K562 (cell line): ENCODE measurements at regions not wholly inside any gene's neighbourhood (a gene's known extent, or its start where the extent isn't known, plus 50 kb on each side); places are given as distances from the start of the nearest gene placed in this dataset.

Source experiments
- ATAC-seq: fragments of 200-7000 bp; cut with Tn5 transposase; 3 replicates; pipeline ENCODE4 v1.9.1; 2020; ENCODE audit warnings: moderate library complexity
- BruUV-seq: library from RNA; stranded (reverse); fragments of 400-500 nt; replicated peaks from 2 replicates; lab custom pipeline; 2021; lab: Mats Ljungman, UMichigan
- CTCF ChIA-PET: fragments of 300-600 bp; formaldehyde crosslinking; extraction: SDS; loops from one replicate; lab custom pipeline; 2021; ENCODE audit warnings: low intra/inter-chr PET ratio; lab: Yijun Ruan, JAX
- POLR2A ChIA-PET: fragments of 300-600, 350-650 bp; sonication (Branson Sonifier 250); formaldehyde crosslinking; extraction: SDS; loops from one replicate; lab custom pipeline; 2021; ENCODE audit warnings: antibody characterized with exemption, inconsistent platforms; lab: Yijun Ruan, JAX
- DNase-seq, 4 experiments: peaks; one replicate each; pipeline versions ENCODE4 v3.0.0 to v3.0.0-alpha.2; 2011 to 2018; ENCODE audit warnings: low spot score in 3 of 4, mixed read lengths in 3 of 4; ENCODE audit errors: extremely low read depth in 1 of 4
- FAIRE-seq: peaks from 2 replicates; lab custom pipeline; 2011; peaks lifted over from hg19 to GRCh38; lab: Jason Lieb, UNC
- H2AFZ ChIP-seq: 2 replicates; pipeline ENCODE4 v1.6.0; 2011; ENCODE audit warnings: low read depth, low read length, control low read depth, inconsistent platforms
- H3K27ac ChIP-seq: fragments of 200-600 bp; 3 replicates; pipeline ENCODE4 v1.8.0; 2011; ENCODE audit warnings: low read depth, mild to moderate bottlenecking, control low read depth, inconsistent platforms, low read length, moderate library complexity, mixed read lengths; ENCODE audit errors: extremely low read depth
- H3K27me3 ChIP-seq, 2 experiments: fragments of 300-600 bp in 1 of 2; 2 replicates in 1 of 2; 3 replicates in 1 of 2; pipeline versions ENCODE4 v1.6.0 to v1.8.0; 2011; ENCODE audit warnings: inconsistent platforms in 2 of 2, low read length in 2 of 2, mild to moderate bottlenecking in 1 of 2, mixed read lengths in 1 of 2, moderate library complexity in 1 of 2; ENCODE audit not compliant: control insufficient read depth in 2 of 2, insufficient read depth in 2 of 2
- H3K36me3 ChIP-seq: fragments of 300-600 bp; 3 replicates; pipeline ENCODE4 v1.8.0; 2011; ENCODE audit warnings: mild to moderate bottlenecking, low read length, inconsistent platforms; ENCODE audit not compliant: control insufficient read depth, insufficient read depth
- H3K4me1 ChIP-seq, 2 experiments: fragments of 200-600 bp in 1 of 2; replicated peaks in 1 of 2; 2 replicates in 1 of 2; 3 replicates in 1 of 2; pipeline versions ENCODE4 v1.5.1 to v1.8.0; 2011; ENCODE audit warnings: inconsistent platforms in 2 of 2, low read length in 2 of 2, mild to moderate bottlenecking in 1 of 2, mixed read lengths in 1 of 2, moderate library complexity in 1 of 2; ENCODE audit not compliant: control insufficient read depth in 2 of 2, insufficient read depth in 2 of 2
- H3K4me2 ChIP-seq: 2 replicates; pipeline ENCODE4 v1.6.1; 2011; ENCODE audit warnings: low read length, control low read depth, inconsistent platforms, mixed read lengths; ENCODE audit not compliant: insufficient read depth
- H3K4me3 ChIP-seq: fragments of 200-600 bp; sonication (generic), shearing (Covaris generic); 2 replicates; pipeline ENCODE4 v1.5.1; 2016; ENCODE audit warnings: control low read depth, inconsistent platforms
- H3K79me2 ChIP-seq: fragments of 200-600 bp; 3 replicates; pipeline ENCODE4 v1.8.0; 2011; ENCODE audit warnings: low read length, inconsistent platforms; ENCODE audit not compliant: control insufficient read depth, insufficient read depth
- H3K9ac ChIP-seq, 2 experiments: 2 replicates each; pipeline versions ENCODE4 v1.6.0 to v1.6.1; 2011; ENCODE audit warnings: low read depth in 2 of 2, low read length in 2 of 2, control low read depth in 1 of 2, inconsistent platforms in 1 of 2, mild to moderate bottlenecking in 1 of 2, mixed read lengths in 1 of 2; ENCODE audit not compliant: insufficient read depth in 1 of 2
- H3K9me1 ChIP-seq: one replicate; pipeline ENCODE4 v1.6.0; 2011; ENCODE audit warnings: inconsistent platforms, mild to moderate bottlenecking, low read length, moderate library complexity; ENCODE audit not compliant: control insufficient read depth, insufficient read depth
- H3K9me3 ChIP-seq: replicated peaks from 2 replicates; pipeline ENCODE4 v1.5.1; 2011; ENCODE audit warnings: low read depth, low read length, inconsistent platforms; ENCODE audit not compliant: control insufficient read depth, insufficient read depth
- H4K20me1 ChIP-seq: replicated peaks from 2 replicates; pipeline ENCODE4 v1.6.1; 2011; ENCODE audit warnings: low read length, inconsistent platforms, mixed read lengths; ENCODE audit not compliant: control insufficient read depth, insufficient read depth
- FOXJ3 ChIP-seq: sonication (generic); formaldehyde crosslinking; IDR thresholded peaks from 2 replicates; pipeline ENCODE4 v1.4.0; 2020; ENCODE audit warnings: mild to moderate bottlenecking, missing genetic modification reagents
- MGA ChIP-seq: fragments of 450-650 bp; IDR thresholded peaks from 2 replicates; pipeline ENCODE4 v1.6.1; 2016; ENCODE audit warnings: mild to moderate bottlenecking, moderate library complexity
- NEUROD1 ChIP-seq: fragments of 150-350 bp; IDR thresholded peaks from 2 replicates; pipeline ENCODE4 v1.6.1; 2014; ENCODE audit warnings: borderline replicate concordance, low read length, low read depth; ENCODE audit not compliant: partially characterized antibody
- NFYB ChIP-seq: IDR thresholded peaks from 2 replicates; pipeline ENCODE4 v1.6.1; 2011; ENCODE audit warnings: mild to moderate bottlenecking, moderate library complexity; ENCODE audit not compliant: insufficient read length; ENCODE audit errors: extremely low read depth
- ZBTB11 ChIP-seq, 3 experiments: fragments of 200-800 bp in 1 of 3; fragments of 250-450 bp in 1 of 3; fragments of 450-650 bp in 1 of 3; sonication (Bioruptor Pico) in 1 of 3; sonication (Bioruptor generic) in 1 of 3; formaldehyde crosslinking in 1 of 3; IDR thresholded peaks; 2 replicates each; pipeline versions ENCODE4 v1.6.1 to v1.8.0; 2016 to 2022; ENCODE audit warnings: mild to moderate bottlenecking in 2 of 3, missing genetic modification characterization in 2 of 3, missing compliant biosample characterization in 1 of 3, moderate library complexity in 1 of 3
- ZNF134 ChIP-seq: fragments of 250-450 bp; sonication (Bioruptor Pico); conservative IDR thresholded peaks from 2 replicates; pipeline ENCODE4 v1.4.0; 2020
- ZNF77 ChIP-seq: fragments of 250-450 bp; sonication (Bioruptor Pico); IDR thresholded peaks from 2 replicates; pipeline ENCODE4 v1.5.0; 2020
- ZSCAN32 ChIP-seq: fragments of 450-650 bp; formaldehyde crosslinking; IDR thresholded peaks from 2 replicates; pipeline ENCODE4 v1.4.0; 2020; ENCODE audit warnings: mild to moderate bottlenecking, moderate library complexity
- WGBS: fragments of 100-300 bp; shearing (Covaris generic); methylation state at CpG from one replicate; pipeline ENCODE4 v1.1.6; 2016; ENCODE audit warnings: low coverage, mixed read lengths; ENCODE audit not compliant: insufficient coverage; ENCODE audit errors: missing lambda C conversion rate; 5-methylcytosine and 5-hydroxymethylcytosine counted together
- in situ Hi-C: fragments of 300-500 bp; cut with MboI; formaldehyde crosslinking; loops from 4 replicates; pipeline ENCODE4 v1.15.0; 2018; ENCODE audit warnings: inconsistent platforms, mixed read lengths
- intact Hi-C: fragments of 100-400 bp; cut with micrococcal nuclease; formaldehyde crosslinking; loops from 2 replicates; pipeline ENCODE4 v1.14.2; 2022

GRCh38 chr3:10557250-10557649, 51.9 kb upstream of the ATP2B2 start:
- no peaks in the 10 kb centered on the region for H3K79me2 ChIP-seq
- POLR2A ChIA-PET: interaction anchor here (1.0 to 1.5 kb wide), 3 partner anchors 8 to 11 kb away, joined by 3 to 5 read pairs (median 5); no protein-coding TSS in a partner anchor
- intact Hi-C loops: no loop called here
- no peak for TF ChIP-seq MGA
- no peak for TF ChIP-seq FOXJ3 (CRISPR knock-in tag)
- TF ChIP-seq NFYB: no peak
- no peak for TF ChIP-seq NEUROD1
- TF ChIP-seq ZNF134 (CRISPR knock-in tag): no peak
- no peak for TF ChIP-seq ZBTB11 (CRISPR knock-in tag; IDR thresholded peaks at IDR 0.05)
- no peak for TF ChIP-seq ZNF77 (CRISPR knock-in tag)
- TF ChIP-seq ZSCAN32 (CRISPR knock-in tag): no peak

More at GRCh38 chr3:10557250-10557649, 51.9 kb upstream of the ATP2B2 start:
- BruUV-seq: no TSS peak
- ATAC-seq (no peak), FAIRE-seq (no peak), DNase-seq (no peak)
- H3K27ac ChIP-seq: no peak overlapping the region
- peaks cover 3 to 26% of the 10 kb centered on the region in 2 experiments; a peak in 2 of 5 replicates for H3K27me3 ChIP-seq
- WGBS: 2% methylated on average over 7 of the region's 7 CpGs
- no peaks in the 10 kb centered on the region for H3K9me3 ChIP-seq
- H3K9ac ChIP-seq: no peak overlapping the region
- in situ Hi-C loops: no loop called here
- H3K9me1 ChIP-seq: no peaks in the 10 kb centered on the region
- no peaks in the 10 kb centered on the region for H3K36me3 ChIP-seq
- H3K4me1 ChIP-seq: no peaks in the 10 kb centered on the region; a peak in 1 of 5 replicates
- CTCF ChIA-PET: no interaction called here
- no peak overlapping the region for H2AFZ ChIP-seq
- H3K4me3 ChIP-seq: no peak overlapping the region
- no peak overlapping the region for H3K4me2 ChIP-seq
- H4K20me1 ChIP-seq: no peaks in the 10 kb centered on the region
